ENCODE measurements at regions not wholly inside any gene's neighbourhood (a gene's known extent, or its start where the extent isn't known, plus 50 kb on each side); places are given as distances from the start of the nearest gene placed in this dataset.

DNA sequence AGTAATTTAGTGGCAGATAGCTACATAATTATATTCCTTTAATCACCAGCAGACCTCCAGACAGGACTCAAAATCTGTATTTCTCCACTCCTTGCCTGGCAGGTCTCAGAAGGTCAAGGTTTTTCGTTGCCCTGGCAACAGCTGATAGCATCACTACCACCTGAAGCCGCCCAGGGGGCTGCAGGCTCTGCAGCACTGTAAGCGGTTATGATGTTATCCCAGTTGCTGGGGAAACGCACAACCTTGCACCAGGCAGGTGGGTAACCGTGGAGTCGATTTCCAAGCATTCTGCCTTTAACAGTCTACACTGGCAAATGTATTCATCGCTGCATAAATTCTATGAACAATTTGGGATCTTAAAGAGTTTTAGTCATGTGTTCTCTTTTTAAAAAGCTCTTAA lies 756.3 kb downstream of the NTRK3 start (continued):
- TF ChIP-seq CHD7 (IDR thresholded peaks at IDR 0.05; ENCODE audit: insufficient replicate concordance, low read length) (no peak), CBX8 (IDR thresholded peaks at IDR 0.05; ENCODE audit: borderline replicate concordance, low read depth, low read length) (no peak), TCF12 (IDR thresholded peaks at IDR 0.05; ENCODE audit: low read depth, low read length) (0 out of 2 replicates have a peak, but pooled peaks have one; percentile 36)
